ENCODE measurements at regions not wholly inside any gene's neighbourhood (a gene's known extent, or its start where the extent isn't known, plus 50 kb on each side); places are given as distances from the start of the nearest gene placed in this dataset.

DNA sequence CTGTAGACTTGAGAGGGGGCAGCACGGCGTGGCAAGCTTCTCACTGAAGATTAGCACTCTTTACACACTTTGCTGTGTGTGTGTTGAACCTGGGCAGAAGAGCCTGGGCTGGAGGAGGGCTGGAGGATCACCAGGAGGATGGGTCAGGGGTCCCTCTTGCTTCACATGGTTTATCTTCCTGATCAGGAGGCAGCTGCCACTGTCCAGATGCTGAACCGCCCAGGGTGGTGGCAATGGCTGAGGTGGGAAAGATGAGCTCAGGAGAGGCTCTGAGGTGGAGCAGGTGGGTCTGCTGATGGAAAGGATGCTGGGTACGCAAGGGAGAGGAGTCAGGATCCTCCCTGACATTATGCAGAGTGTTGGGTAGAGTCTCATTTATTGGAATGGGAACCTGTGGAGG, 191.5 kb downstream of the RAMP3 start:
- no peaks in the 10 kb centered on the region for H3K36me3 Mint-ChIP-seq (ENCODE audit: low read depth)
- H3K4me1 Mint-ChIP-seq = no peaks in the 10 kb centered on the region
- H3K27me3 Mint-ChIP-seq = peaks cover 28% of the 10 kb centered on the region
- no peak overlapping the region for H3K27ac Mint-ChIP-seq
- ATAC-seq (replicated peaks) = no peak
- H3K4me3 Mint-ChIP-seq = no peak overlapping the region
- H3K9me3 Mint-ChIP-seq = no peaks in the 10 kb centered on the region

- no peaks in the 10 kb centered on the region for H3K9me3 Mint-ChIP-seq
- H3K27me3 Mint-ChIP-seq = peaks cover 32% of the 10 kb centered on the region
- no peak for ATAC-seq (replicated peaks)
- H3K36me3 Mint-ChIP-seq (ENCODE audit: low read depth) = no peaks in the 10 kb centered on the region
- no peak overlapping the region for H3K27ac Mint-ChIP-seq
- H3K4me3 Mint-ChIP-seq = no peak overlapping the region
- no peaks in the 10 kb centered on the region for H3K4me1 Mint-ChIP-seq
These were observed 193.3 kb downstream of the RAMP3 start for GRCh38 chr7:45350896-45351295.

DNA sequence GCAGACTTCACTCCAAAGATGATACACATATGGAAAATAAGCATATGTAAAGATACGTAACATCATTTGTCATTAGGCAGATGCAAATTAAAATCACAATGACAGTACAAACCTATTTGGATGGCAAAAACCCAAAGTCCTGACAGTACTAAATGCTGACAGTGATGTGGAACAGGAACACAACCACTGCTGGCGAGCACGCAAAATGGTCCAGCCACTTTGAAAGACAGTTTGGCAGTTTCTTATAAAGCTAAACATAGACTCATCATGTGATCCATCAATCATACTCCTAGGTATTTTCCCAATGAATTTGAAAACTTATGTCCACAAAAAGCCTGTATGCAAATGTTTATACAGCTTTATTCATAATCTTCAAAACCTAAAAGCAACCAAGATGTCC, 200.7 kb downstream of the RAMP3 start:
- ATAC-seq (replicated peaks) = no peak
- H3K27me3 Mint-ChIP-seq = peaks cover 25% of the 10 kb centered on the region
- no peaks in the 10 kb centered on the region for H3K4me1 Mint-ChIP-seq
- no peak overlapping the region for H3K27ac Mint-ChIP-seq
- no peaks in the 10 kb centered on the region for H3K36me3 Mint-ChIP-seq (ENCODE audit: low read depth)
- H3K9me3 Mint-ChIP-seq = peaks cover 5% of the 10 kb centered on the region
- H3K4me3 Mint-ChIP-seq = no peak overlapping the region

GRCh38 chr7:45359250-45359649, 201.7 kb downstream of the RAMP3 start:
- H3K4me3 Mint-ChIP-seq = no peak overlapping the region
- H3K27me3 Mint-ChIP-seq = peaks cover 22% of the 10 kb centered on the region
- H3K4me1 Mint-ChIP-seq = no peaks in the 10 kb centered on the region
- no peaks in the 10 kb centered on the region for H3K36me3 Mint-ChIP-seq (ENCODE audit: low read depth)
- H3K9me3 Mint-ChIP-seq = peaks cover 5% of the 10 kb centered on the region
- no peak for ATAC-seq (replicated peaks)
- H3K27ac Mint-ChIP-seq = no peak overlapping the region

- Mint-ChIP-seq H3K27ac (no peak overlapping the region), H3K36me3 (ENCODE audit: low read depth) (no peaks in the 10 kb centered on the region)
These were observed 202.2 kb downstream of the RAMP3 start for GRCh38 chr7:45359776-45360175.

DNA sequence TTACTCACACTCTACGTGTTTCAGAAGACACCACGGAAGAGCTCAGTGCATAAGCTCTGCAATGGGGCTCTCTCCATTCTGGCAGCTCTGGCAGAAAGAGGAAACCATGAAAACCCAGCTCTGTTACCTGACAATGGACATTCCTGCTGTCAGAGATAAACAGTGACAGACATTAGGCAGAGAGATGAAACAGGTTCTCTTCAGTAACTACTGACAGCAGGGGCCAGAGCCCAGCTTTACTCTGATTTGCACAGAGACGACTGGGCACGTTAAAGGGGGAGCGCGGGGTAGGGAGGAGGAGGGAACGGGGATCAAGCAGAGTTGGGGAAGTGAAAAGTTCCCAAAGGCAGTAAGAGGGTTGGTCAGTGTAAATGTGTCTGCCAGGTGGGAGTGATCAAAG, 206.1 kb downstream of the RAMP3 start:
- no peak overlapping the region for H3K27ac Mint-ChIP-seq

More at GRCh38 chr7:45359776-45360175, 202.2 kb downstream of the RAMP3 start:
- Mint-ChIP-seq H3K9me3 (peaks cover 5% of the 10 kb centered on the region), H3K4me3 (no peak overlapping the region), H3K4me1 (no peaks in the 10 kb centered on the region), H3K27me3 (peaks cover 22% of the 10 kb centered on the region)
- no peak for ATAC-seq (replicated peaks)

DNA sequence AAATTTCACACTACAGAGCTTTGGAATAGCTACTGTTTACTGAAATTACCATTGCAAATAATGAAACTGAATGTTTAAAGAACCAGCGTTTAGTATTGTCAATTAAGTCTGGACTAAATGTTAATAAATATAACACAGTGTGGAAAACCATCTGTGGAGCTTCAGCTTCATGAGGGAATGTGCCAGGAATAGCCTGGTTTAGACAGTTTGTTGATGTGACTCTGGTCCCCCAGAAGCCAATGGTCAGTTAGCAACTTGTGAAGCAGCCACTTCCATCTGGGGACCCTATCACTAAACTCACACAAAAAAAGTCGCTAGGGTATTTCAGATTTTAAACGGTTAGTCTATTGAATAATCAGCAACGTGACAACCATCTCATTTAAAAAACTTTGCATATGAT, 207.8 kb downstream of the RAMP3 start:
- Mint-ChIP-seq H3K27me3 (peaks cover 16% of the 10 kb centered on the region), H3K4me3 (no peak overlapping the region), H3K36me3 (ENCODE audit: low read depth) (no peaks in the 10 kb centered on the region), H3K4me1 (no peaks in the 10 kb centered on the region), H3K9me3 (no peaks in the 10 kb centered on the region), H3K27ac (no peak overlapping the region)
- no peak for ATAC-seq (replicated peaks)

More for the DNA sequence above, 206.1 kb downstream of the RAMP3 start:
- no peak overlapping the region for H3K4me3 Mint-ChIP-seq
- no peak for ATAC-seq (replicated peaks)
- no peaks in the 10 kb centered on the region for H3K4me1 Mint-ChIP-seq
- no peaks in the 10 kb centered on the region for H3K36me3 Mint-ChIP-seq (ENCODE audit: low read depth)
- H3K27me3 Mint-ChIP-seq = peaks cover 18% of the 10 kb centered on the region
- H3K9me3 Mint-ChIP-seq = peaks cover 5% of the 10 kb centered on the region

- H3K27me3 Mint-ChIP-seq = peaks cover 22% of the 10 kb centered on the region
- no peak for ATAC-seq (replicated peaks)
- no peaks in the 10 kb centered on the region for H3K36me3 Mint-ChIP-seq (ENCODE audit: low read depth)
- no peaks in the 10 kb centered on the region for H3K9me3 Mint-ChIP-seq
- no peak overlapping the region for H3K4me3 Mint-ChIP-seq
- no peaks in the 10 kb centered on the region for H3K4me1 Mint-ChIP-seq
- no peak overlapping the region for H3K27ac Mint-ChIP-seq
These were observed 207.7 kb upstream of the ADCY1 start for GRCh38 chr7:45366475-45366874.

GRCh38 chr7:45367026-45367425, 207.1 kb upstream of the ADCY1 start:
- peaks cover 25% of the 10 kb centered on the region for H3K27me3 Mint-ChIP-seq
- no peak overlapping the region for H3K4me3 Mint-ChIP-seq
- H3K9me3 Mint-ChIP-seq = no peaks in the 10 kb centered on the region
- no peak overlapping the region for H3K27ac Mint-ChIP-seq
- no peak for ATAC-seq (replicated peaks)
- no peaks in the 10 kb centered on the region for H3K36me3 Mint-ChIP-seq (ENCODE audit: low read depth)
- H3K4me1 Mint-ChIP-seq = no peaks in the 10 kb centered on the region

DNA sequence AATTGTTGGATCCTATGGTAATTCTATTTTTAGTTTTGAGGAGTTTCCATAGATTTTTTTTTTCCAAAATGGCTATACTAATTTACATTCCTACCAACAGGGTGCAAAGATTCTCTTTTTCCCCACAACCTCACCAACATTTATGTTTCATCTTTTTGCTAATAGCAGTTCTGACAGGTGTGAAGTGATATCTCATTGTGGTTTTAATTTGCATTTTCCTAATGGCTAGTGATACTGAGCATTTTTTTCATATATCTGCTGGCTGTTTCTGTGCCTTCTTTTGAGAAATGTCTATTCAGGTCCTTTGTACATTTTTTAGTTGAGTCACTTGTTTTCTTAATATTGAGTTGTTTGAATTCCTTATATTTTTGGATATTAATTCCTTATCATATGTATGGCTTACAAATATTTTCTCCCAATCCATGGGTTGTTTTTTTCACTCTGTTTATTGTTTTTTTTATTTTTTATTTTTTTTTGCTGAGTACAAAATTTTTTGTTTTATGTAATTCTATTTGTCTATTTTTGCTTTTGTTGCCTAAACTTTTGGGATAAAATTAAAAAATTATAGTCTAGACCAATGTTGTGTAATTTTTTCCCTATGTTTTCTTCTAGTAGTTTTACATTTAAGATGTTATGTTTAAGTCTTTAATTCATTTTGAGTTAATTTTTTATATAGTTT, 205.9 kb upstream of the ADCY1 start:
- Mint-ChIP-seq H3K36me3 (ENCODE audit: low read depth) (no peaks in the 10 kb centered on the region), H3K27ac (no peak overlapping the region), H3K27me3 (peaks cover 30% of the 10 kb centered on the region), H3K4me1 (no peaks in the 10 kb centered on the region), H3K4me3 (no peak overlapping the region), H3K9me3 (no peaks in the 10 kb centered on the region)
- no peak for ATAC-seq (replicated peaks)

DNA sequence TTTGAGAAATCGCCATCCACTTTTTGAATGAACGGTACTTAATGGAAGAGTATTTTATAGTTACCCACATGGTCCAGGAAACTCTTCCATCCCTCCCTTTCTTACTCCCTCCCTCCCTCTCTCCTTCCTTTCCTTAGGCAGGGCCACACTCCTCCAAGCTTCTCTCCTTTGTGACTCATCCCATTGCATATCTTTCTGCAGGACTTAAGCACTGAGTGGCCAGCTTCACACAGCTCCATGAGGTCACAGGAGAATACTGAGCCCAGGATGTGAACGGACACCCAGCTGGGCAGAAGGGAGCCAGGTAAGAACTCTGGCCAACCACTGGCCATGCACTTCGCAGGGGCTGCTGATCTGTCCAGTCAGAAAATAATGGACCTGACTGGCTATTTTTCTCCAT, 189.7 kb upstream of the ADCY1 start:
- no peaks in the 10 kb centered on the region for H3K9me3 Mint-ChIP-seq
- H3K27me3 Mint-ChIP-seq = peaks cover 34% of the 10 kb centered on the region
- no peak for ATAC-seq (replicated peaks)
- H3K4me1 Mint-ChIP-seq = no peaks in the 10 kb centered on the region
- H3K27ac Mint-ChIP-seq = no peak overlapping the region
- H3K36me3 Mint-ChIP-seq (ENCODE audit: low read depth) = no peaks in the 10 kb centered on the region
- no peak overlapping the region for H3K4me3 Mint-ChIP-seq

DNA sequence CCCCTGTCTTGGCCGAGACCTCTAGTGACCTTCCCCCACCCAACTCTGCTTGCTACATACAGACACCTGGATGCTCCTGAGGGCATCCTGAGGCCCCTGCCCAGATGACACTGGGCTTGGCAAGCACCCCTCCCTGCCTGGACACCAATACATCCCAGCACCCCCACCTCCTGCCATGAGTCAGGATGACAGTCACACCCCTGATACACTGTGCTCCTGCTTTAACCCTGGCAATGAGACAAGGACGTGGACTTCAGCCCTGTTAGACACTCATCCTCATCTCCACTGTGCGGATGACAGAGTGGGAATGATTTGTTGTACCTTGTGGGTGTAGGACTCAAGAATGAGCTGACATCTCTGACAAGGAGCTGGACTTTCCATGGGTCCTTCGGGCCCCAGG, 186.3 kb upstream of the ADCY1 start:
- no peak for ATAC-seq (replicated peaks)
- no peak overlapping the region for H3K4me3 Mint-ChIP-seq
- H3K36me3 Mint-ChIP-seq (ENCODE audit: low read depth) = no peaks in the 10 kb centered on the region

DNA sequence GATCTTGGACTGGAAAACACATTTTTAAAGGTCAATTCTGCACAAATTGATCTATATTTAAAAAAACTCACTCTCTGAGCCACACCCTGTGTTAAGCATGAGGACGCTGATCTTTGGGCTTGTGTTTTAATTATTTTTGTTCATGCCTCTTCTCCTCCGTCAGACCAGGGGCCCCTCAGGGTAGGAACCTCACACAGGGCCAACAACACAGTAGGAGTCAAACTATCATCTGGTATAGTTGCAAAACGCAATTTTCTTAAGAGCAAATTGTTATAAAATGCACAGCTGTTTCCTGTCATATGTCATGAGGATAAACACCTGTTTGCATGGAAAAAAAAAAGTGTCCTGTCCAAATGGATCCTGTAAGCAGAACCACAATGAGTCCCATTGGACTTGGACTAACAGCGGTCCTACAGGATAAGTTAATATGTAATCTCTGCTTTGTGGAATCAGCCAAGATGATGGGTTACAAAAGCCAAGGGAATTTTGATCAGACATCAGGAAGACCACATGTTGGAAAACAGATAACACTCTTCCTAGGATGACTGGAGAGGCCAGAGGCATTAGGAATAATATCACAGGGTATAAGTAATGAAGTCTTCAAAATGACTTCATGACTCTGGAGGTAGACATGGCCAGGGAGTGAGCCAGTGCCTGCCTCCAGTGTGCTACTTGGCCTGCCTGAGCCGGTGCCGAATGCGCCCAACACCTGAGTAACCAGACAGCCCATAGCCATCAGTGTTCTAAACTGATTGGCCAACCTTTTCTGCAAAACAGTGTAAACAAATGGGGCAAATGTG, 184.9 kb upstream of the ADCY1 start:
- Mint-ChIP-seq H3K9me3 (no peaks in the 10 kb centered on the region), H3K27me3 (peaks cover 19% of the 10 kb centered on the region), H3K4me3 (no peak overlapping the region), H3K36me3 (ENCODE audit: low read depth) (no peaks in the 10 kb centered on the region), H3K4me1 (no peaks in the 10 kb centered on the region), H3K27ac (no peak overlapping the region)
- no peak for ATAC-seq (replicated peaks)

More for the DNA sequence above, 186.3 kb upstream of the ADCY1 start:
- Mint-ChIP-seq H3K9me3 (no peaks in the 10 kb centered on the region), H3K27me3 (peaks cover 25% of the 10 kb centered on the region), H3K27ac (no peak overlapping the region), H3K4me1 (no peaks in the 10 kb centered on the region)

- H3K9me3 Mint-ChIP-seq = no peaks in the 10 kb centered on the region
- H3K4me1 Mint-ChIP-seq = no peaks in the 10 kb centered on the region
- ATAC-seq (replicated peaks) = no peak
- no peak overlapping the region for H3K27ac Mint-ChIP-seq
- H3K36me3 Mint-ChIP-seq (ENCODE audit: low read depth) = no peaks in the 10 kb centered on the region
- H3K27me3 Mint-ChIP-seq = peaks cover 19% of the 10 kb centered on the region
- no peak overlapping the region for H3K4me3 Mint-ChIP-seq
These were observed 184.0 kb upstream of the ADCY1 start for GRCh38 chr7:45390180-45390579.

DNA sequence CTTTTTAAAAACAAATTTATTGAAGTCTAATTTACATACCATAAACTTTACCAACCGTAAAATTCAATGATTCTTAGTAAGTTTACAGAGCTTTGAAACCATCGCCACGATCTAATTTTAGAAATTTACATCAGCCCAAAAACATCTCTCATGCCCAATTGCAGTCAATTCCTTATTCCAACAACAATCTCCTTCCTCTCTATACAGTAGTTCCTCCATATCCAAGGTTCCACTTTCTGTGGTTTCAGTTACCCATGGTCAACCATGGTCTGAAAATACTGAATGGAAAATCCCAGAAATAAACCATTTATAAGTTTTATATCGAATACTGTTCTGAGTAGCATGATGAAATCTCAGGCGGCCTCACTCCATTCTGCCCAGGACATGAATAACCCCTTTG, 183.4 kb upstream of the ADCY1 start:
- H3K9me3 Mint-ChIP-seq = no peaks in the 10 kb centered on the region
- H3K27me3 Mint-ChIP-seq = peaks cover 14% of the 10 kb centered on the region
- H3K36me3 Mint-ChIP-seq (ENCODE audit: low read depth) = no peaks in the 10 kb centered on the region
- ATAC-seq (replicated peaks) = no peak
- H3K4me3 Mint-ChIP-seq = no peak overlapping the region
- no peaks in the 10 kb centered on the region for H3K4me1 Mint-ChIP-seq
- no peak overlapping the region for H3K27ac Mint-ChIP-seq
